GM12872 (cell line): ENCODE measurements at regions not wholly inside any gene's neighbourhood (a gene's known extent, or its start where the extent isn't known, plus 50 kb on each side); places are given as distances from the start of the nearest gene placed in this dataset.

Experiments used
- CTCF ChIP-seq: IDR thresholded peaks from 3 replicates; pipeline ENCODE4 v1.5.1; 2011; ENCODE audit warnings: low read depth, mild to moderate bottlenecking, low read length, moderate library complexity; ENCODE audit not compliant: insufficient read depth

GRCh38 chr22:26957897-26958296 is 300.5 kb downstream of the MIAT start:
- TF ChIP-seq CTCF: no peak

GRCh38 chr22:26958378-26958777 is 301.0 kb downstream of the MIAT start:
- no peak for TF ChIP-seq CTCF

GRCh38 chr22:26964642-26965041 is 307.3 kb downstream of the MIAT start:
- no peak for TF ChIP-seq CTCF

GRCh38 chr22:26967282-26967681 is 309.9 kb downstream of the MIAT start:
- no peak for TF ChIP-seq CTCF

GRCh38 chr22:26968859-26969523 is 311.6 kb downstream of the MIAT start:
- TF ChIP-seq CTCF: no peak

- no peak for TF ChIP-seq CTCF
Observed at GRCh38 chr22:26970809-26971394, 313.5 kb downstream of the MIAT start.

GRCh38 chr22:26972286-26972685 is 314.9 kb downstream of the MIAT start:
- no peak for TF ChIP-seq CTCF
